GM23248 (cell line): ENCODE measurements at regions not wholly inside any gene's neighbourhood (a gene's known extent, or its start where the extent isn't known, plus 50 kb on each side); places are given as distances from the start of the nearest gene placed in this dataset.

ENCODE experiments used
- EZH2 ChIP-seq: fragments of 200-600 bp; sonication (generic); IDR thresholded peaks from 2 replicates; pipeline ENCODE4 v1.6.1; 2018; ENCODE audit warnings: antibody characterized with exemption, mild to moderate bottlenecking; ENCODE audit not compliant: insufficient read depth, poor library complexity, severe bottlenecking
- EZH2phosphoT487 ChIP-seq: fragments of 200-600 bp; sonication (generic); IDR thresholded peaks from 2 replicates; pipeline ENCODE4 v1.6.1; 2018; ENCODE audit warnings: antibody characterized with exemption, moderate library complexity, mild to moderate bottlenecking, low read depth; ENCODE audit not compliant: insufficient read depth

DNA sequence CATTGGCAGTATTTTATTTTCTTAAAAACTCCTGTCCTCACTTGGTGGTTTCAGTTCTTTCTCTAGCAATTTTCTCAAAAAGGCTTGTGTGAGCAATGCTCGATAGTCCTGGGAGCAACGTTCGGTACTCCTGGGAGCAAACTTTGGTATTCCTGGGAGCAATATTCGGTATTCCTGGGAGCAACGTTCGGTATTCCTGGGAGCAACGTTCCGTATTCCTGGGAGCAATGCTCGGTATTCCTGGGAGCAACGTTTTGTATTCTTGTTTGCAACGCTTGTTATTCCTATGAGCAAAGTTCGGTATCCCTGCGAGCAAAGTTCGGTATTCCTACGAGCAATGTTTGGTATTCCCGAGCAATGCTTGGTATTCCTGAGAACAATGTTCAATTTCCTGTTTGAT, 362.0 kb upstream of the ADARB2 start:
- TF ChIP-seq EZH2, result no peak
- no peak for TF ChIP-seq EZH2phosphoT487
